ENCODE measurements at regions not wholly inside any gene's neighbourhood (a gene's known extent, or its start where the extent isn't known, plus 50 kb on each side); places are given as distances from the start of the nearest gene placed in this dataset.

DNA sequence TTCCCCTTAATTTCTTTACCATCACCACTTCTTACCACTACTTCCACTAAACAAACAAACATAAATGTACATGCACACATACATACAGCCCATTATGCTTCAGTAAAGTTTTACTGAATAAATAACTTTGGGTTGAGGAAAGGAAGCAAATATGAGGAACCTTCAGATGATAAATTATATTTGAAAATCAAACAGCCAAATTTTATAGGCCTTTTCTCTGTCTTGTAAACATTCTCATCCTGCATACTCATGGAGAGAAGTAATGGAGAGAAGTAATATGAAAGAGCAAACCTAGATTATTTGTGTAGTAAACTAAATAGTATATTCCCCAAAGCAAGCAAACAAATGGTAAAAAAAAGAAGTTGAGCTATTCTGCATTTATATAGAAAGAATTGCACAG, 658.3 kb upstream of the RORB start:
- DNase-seq (no peak), ATAC-seq (no peak)
- peaks cover 0 to 1% of the 10 kb centered on the region in 2 donors for H3K9me3 ChIP-seq
- no peaks in the 10 kb centered on the region for H3K27me3 ChIP-seq
- H3K4me3 ChIP-seq: no peak overlapping the region
- no peak overlapping the region for H3K27ac ChIP-seq
- intact Hi-C loops (cut with DNase I): no loop called here
- TF ChIP-seq, protein P1, sequence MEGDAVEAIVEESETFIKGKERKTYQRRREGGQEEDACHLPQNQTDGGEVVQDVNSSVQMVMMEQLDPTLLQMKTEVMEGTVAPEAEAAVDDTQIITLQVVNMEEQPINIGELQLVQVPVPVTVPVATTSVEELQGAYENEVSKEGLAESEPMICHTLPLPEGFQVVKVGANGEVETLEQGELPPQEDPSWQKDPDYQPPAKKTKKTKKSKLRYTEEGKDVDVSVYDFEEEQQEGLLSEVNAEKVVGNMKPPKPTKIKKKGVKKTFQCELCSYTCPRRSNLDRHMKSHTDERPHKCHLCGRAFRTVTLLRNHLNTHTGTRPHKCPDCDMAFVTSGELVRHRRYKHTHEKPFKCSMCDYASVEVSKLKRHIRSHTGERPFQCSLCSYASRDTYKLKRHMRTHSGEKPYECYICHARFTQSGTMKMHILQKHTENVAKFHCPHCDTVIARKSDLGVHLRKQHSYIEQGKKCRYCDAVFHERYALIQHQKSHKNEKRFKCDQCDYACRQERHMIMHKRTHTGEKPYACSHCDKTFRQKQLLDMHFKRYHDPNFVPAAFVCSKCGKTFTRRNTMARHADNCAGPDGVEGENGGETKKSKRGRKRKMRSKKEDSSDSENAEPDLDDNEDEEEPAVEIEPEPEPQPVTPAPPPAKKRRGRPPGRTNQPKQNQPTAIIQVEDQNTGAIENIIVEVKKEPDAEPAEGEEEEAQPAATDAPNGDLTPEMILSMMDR (IDR thresholded peaks at IDR 0.05): no peak
- H3K36me3 ChIP-seq: no peaks in the 10 kb centered on the region
- H3K4me1 ChIP-seq: no peaks in the 10 kb centered on the region

DNA sequence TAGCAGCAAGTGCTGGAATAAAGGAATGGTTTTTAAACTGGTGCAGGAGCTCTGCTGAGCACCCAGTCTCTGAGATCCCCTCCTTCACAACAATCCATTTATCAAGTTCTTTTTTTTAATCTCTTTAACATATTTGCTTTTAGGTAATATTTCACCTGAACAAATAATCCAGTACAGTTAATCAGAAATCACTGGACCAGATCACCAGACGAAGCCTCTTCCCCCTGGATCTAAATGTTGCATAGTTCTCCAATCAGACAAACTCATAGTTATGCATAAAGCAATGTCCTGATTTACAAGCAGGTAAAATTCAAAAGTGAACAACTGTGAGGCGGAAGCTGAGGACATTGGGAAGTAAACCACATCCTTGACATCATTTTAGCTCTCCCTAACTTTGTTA, 657.7 kb upstream of the RORB start:
- no peaks in the 10 kb centered on the region for H3K27me3 ChIP-seq
- DNase-seq: no peak
- TF ChIP-seq, protein P1 (IDR thresholded peaks at IDR 0.05): no peak
- no peaks in the 10 kb centered on the region for H3K4me1 ChIP-seq
- no peak overlapping the region for H3K27ac ChIP-seq
- no peaks in the 10 kb centered on the region for H3K36me3 ChIP-seq
- no peak overlapping the region for H3K4me3 ChIP-seq
- peaks cover 0 to 1% of the 10 kb centered on the region in 2 donors for H3K9me3 ChIP-seq
- intact Hi-C loops (cut with DNase I): no loop called here
- ATAC-seq: no peak

DNA sequence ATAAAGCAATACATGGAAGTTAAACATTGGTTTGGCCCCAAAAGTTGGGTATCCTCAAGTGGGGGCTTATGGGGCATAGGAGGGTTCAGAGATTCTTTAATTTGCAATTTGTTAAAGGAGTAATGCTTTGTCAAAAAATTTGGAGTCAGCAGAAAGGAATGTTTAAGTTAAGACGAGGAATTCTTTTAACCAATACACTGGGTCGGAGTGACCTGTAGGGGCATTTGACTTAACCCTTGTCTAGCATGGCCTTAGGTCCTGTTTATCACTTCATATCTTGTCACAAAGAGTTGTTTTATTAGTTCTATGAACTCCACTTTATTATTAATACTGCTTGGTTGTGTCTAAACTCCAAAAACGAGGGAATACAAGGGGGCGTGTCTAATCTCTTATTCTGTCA, 656.1 kb upstream of the RORB start:
- Histone ChIP-seq H3K27ac (no peak overlapping the region), H3K36me3 (no peaks in the 10 kb centered on the region), H3K4me1 (no peaks in the 10 kb centered on the region), H3K4me3 (no peak overlapping the region), H3K9me3 (peaks cover 0 to 1% of the 10 kb centered on the region in 2 donors), H3K27me3 (no peaks in the 10 kb centered on the region)
- intact Hi-C loops (cut with DNase I): no loop called here
- no peak for DNase-seq
- no peak for ATAC-seq
- TF ChIP-seq, protein P1 (IDR thresholded peaks at IDR 0.05): no peak

DNA sequence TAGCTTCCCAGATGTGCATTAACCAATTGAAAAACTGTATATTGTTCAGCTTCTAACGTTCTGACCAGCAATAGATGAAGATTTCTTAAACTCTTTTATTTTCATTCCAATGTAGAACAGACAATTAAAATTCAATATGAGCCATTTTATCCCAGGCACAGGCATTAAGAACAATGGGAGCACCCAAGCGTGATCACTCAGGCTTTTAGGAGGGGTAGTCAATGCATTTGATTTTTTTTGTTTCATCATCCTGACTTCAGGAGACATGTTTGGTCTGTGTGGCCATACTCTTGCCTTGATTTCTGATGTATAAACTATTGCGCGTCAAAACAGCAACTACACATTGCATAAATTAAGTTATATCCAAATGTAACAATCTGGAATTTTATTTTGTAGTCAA, 653.0 kb upstream of the RORB start:
- H3K9me3 ChIP-seq: no peaks in the 10 kb centered on the region
- DNase-seq (no peak), ATAC-seq (no peak)
- TF ChIP-seq, protein P1 (IDR thresholded peaks at IDR 0.05): no peak
- H3K27ac ChIP-seq: no peak overlapping the region
- no peak overlapping the region for H3K4me3 ChIP-seq
- no peaks in the 10 kb centered on the region for H3K36me3 ChIP-seq
- intact Hi-C loops (cut with DNase I): no loop called here
- no peaks in the 10 kb centered on the region for H3K4me1 ChIP-seq
- no peaks in the 10 kb centered on the region for H3K27me3 ChIP-seq

DNA sequence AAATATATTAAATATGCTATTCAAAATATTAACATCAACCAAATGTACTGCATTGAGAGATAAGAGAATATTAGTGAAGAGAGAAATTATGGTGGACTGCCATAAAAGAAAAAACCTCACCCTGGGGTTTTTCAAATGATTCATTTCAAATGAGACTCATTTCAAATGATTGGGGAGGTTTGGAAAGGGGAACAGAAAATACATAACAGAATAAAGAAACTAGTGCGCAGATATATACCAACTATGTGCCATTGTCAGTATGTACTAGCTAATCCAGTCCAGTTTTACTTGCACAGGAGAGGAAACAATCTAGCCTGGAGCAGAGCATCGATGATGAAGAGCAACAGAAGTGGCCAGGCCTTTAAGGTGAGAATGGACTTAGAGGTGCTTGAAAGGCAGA, 651.6 kb upstream of the RORB start:
- H3K4me1 ChIP-seq: no peaks in the 10 kb centered on the region
- intact Hi-C loops (cut with DNase I): no loop called here
- H3K9me3 ChIP-seq: no peaks in the 10 kb centered on the region
- H3K4me3 ChIP-seq: no peak overlapping the region
- H3K36me3 ChIP-seq: no peaks in the 10 kb centered on the region
- H3K27me3 ChIP-seq: no peaks in the 10 kb centered on the region
- TF ChIP-seq, protein P1 (IDR thresholded peaks at IDR 0.05): no peak
- DNase-seq: no peak
- H3K27ac ChIP-seq: no peak overlapping the region
- no peak for ATAC-seq

All from left lung (tissue), 4 donors.